Subcutaneous abdominal adipose tissue (tissue), 5 donors: ENCODE measurements at regions not wholly inside any gene's neighbourhood (a gene's known extent, or its start where the extent isn't known, plus 50 kb on each side); places are given as distances from the start of the nearest gene placed in this dataset.
"Not testable (repeated sequence)": the region's sequence is repeated elsewhere in the genome, so short reads cannot be mapped to it uniquely, and the experiment has no call there.

Experiments used
- H3K27ac ChIP-seq: one replicate; pipeline ENCODE4 v1.7.0; 2013; ENCODE audit warnings: low read depth, mild to moderate bottlenecking, inconsistent platforms, low read length, moderate library complexity
- H3K27me3 ChIP-seq, 5 donors: one replicate each; pipeline ENCODE4 v1.7.0; 2013; ENCODE audit warnings: low read length in 5 of 5, inconsistent platforms in 1 of 5; ENCODE audit not compliant: control insufficient read depth in 5 of 5, insufficient read depth in 4 of 5
- H3K36me3 ChIP-seq, 5 donors: one replicate each; pipeline ENCODE4 v1.7.0; 2013; ENCODE audit warnings: low read length in 5 of 5; ENCODE audit not compliant: control insufficient read depth in 5 of 5, insufficient read depth in 5 of 5
- H3K4me1 ChIP-seq, 5 donors: one replicate each; pipeline ENCODE4 v1.7.0; 2013; ENCODE audit warnings: low read length in 5 of 5, mild to moderate bottlenecking in 3 of 5, moderate library complexity in 1 of 5; ENCODE audit not compliant: control insufficient read depth in 5 of 5, insufficient read depth in 5 of 5
- H3K4me3 ChIP-seq, 5 donors: one replicate each; pipeline ENCODE4 v1.7.0; 2013; ENCODE audit warnings: low read length in 5 of 5, low read depth in 1 of 5
- H3K9ac ChIP-seq, 5 donors: one replicate each; pipeline ENCODE4 v1.7.0; 2013; ENCODE audit warnings: low read length in 5 of 5, mild to moderate bottlenecking in 4 of 5, moderate library complexity in 3 of 5
- H3K9me3 ChIP-seq, 5 donors: one replicate each; pipeline ENCODE4 v1.7.0; 2013; ENCODE audit warnings: low read length in 5 of 5; ENCODE audit not compliant: control insufficient read depth in 5 of 5
- donor health status: healthy.
- donor health status: healthy.
- donor health status: healthy.
- donor health status: healthy.
- donor health status: healthy.

DNA sequence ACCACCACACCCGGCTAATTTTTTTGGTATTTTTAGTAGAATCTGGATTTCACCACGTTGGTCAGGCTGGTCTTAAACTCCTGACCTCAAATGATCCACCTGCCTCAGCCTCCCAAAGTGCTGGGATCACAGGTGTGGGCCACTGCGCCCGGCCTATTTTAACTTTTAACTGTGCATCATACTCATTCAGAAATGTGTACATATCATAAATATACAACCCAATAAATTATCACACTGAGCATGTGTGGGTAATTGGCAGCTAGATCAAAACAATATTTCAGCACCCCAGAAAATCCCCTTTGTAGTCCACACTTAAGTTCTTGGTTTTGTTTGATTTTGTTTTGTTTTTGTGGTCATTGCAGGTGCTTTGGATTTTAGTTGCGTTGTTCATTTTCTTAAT is 228.9 kb upstream of the ZNF217 start:
- Histone ChIP-seq H3K4me1 (no peaks in the 10 kb centered on the region), H3K27me3 (no peaks in the 10 kb centered on the region), H3K36me3 (no peaks in the 10 kb centered on the region), H3K4me3 (no peak overlapping the region), H3K27ac (no peak overlapping the region), H3K9ac (no peak overlapping the region), H3K9me3 (peaks cover 0 to 2% (median 0%) of the 10 kb centered on the region in 5 donors)

DNA sequence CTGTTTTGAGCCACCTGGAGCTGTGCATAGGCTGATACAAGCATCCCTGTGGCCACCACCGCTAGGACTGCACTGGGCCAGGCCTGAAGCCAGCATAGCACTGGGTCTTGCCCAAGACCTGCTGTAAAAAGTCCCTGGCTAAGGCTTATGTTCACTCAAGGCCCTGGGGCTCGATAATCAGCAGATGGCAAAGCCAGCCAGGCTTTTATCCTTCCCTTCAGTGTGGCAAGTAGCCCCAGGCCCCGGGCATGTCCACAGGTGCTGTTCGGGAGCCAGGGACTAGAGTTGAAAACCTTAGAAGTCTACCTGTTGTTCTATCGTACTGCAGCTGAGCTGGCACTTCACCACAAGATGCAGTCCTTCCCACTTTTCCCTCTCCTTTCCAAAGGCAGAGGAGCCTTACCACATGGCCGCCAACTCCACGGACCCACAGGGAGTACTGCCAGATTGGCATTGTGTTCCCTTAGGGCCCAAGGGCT is 226.4 kb upstream of the ZNF217 start:
- no peak overlapping the region for H3K27ac ChIP-seq
- no peaks in the 10 kb centered on the region for H3K4me1 ChIP-seq
- no peak overlapping the region for H3K4me3 ChIP-seq
- H3K36me3 ChIP-seq: no peaks in the 10 kb centered on the region
- peaks cover 0 to 2% (median 0%) of the 10 kb centered on the region in 5 donors for H3K9me3 ChIP-seq
- no peaks in the 10 kb centered on the region for H3K27me3 ChIP-seq
- H3K9ac ChIP-seq: no peak overlapping the region

DNA sequence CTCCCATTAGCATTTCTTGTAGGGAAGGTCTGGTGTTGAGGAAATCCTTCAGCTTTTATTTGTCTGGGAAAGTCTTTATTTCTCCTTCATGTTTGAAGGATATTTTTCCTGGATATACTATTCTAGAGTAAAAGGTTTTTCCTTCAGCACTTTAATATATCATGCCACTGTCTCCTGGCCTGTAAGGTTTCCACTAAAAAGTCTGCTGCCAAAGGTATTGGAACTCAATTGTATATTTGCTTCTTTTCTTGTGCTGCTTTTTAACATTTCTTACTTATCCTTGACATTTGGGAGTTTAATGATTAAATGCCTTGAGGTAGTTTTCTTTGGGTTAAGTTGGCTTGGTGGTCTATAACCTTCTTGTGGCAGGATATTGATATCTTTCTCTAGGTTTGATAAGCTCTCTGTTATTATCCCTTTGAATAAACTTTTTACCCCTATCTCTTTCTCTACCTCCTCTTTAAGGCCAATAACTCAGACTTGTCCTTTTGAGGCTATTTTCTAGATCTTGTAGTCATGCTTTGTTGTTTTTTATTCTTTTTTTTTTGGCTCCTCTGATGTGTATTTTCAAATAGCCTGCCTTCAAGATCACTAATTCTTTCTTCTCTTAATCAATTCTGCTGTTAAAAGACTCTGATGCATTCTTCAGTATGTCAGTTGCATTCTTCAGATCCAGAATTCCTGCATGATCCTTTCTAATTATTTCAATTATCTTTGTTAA is 225.0 kb upstream of the ZNF217 start:
- Histone ChIP-seq H3K4me1 (no peaks in the 10 kb centered on the region), H3K36me3 (no peaks in the 10 kb centered on the region), H3K4me3 (no peak overlapping the region), H3K9me3 (peaks cover 0 to 2% (median 0%) of the 10 kb centered on the region in 5 donors), H3K27ac (no peak overlapping the region), H3K9ac (no peak overlapping the region), H3K27me3 (no peaks in the 10 kb centered on the region)

DNA sequence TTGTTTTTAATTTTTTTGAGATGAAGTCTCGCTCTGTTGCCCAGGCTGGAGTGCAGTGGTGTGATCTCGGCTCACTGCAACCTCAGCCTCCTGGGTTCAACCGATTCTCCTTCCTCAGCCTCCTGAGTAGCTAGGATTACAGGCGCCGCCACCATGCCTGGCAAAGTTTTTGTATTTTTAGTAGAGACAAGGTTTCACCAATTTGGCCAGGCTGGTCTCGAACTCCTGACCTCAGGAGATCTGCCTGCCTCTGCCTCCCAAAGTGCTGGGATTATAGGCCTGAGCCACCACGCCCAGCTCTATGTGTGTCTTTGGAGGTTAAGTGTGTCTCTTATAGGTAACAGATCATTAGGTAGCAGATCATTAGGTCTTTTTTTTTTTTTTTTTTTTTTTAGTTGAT is 223.9 kb upstream of the ZNF217 start:
- H3K36me3 ChIP-seq, H3K4me1 ChIP-seq, H3K4me3 ChIP-seq: not testable (repeated sequence)

DNA sequence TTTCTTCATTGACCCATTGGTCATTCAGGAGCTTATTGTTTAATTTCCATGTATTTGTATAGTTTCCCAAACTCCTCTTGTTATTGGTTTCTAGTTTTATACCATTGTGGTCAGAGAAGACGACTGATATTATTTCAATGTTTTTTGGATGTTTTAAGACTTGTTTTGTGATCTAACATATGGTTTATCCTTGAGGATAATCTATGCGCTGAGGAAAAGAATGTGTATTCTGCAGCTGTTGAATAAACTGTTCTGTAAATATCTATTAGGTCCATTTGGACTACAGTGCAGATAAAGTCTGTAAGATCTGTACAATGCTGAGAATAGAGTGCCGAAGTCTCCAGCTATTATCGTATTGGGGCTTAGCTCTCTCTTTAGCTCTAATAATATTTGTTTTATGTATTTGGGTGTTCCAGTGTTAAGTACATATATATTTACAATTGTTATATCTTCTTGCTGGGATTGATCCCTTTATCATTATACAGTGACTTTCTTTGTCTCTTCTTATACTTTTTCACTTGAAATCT is 223.3 kb upstream of the ZNF217 start:
- H3K4me3 ChIP-seq: no peak overlapping the region
- H3K9ac ChIP-seq: no peak overlapping the region
- H3K36me3 ChIP-seq: no peaks in the 10 kb centered on the region
- H3K27ac ChIP-seq: no peak overlapping the region
- peaks cover 0 to 2% (median 0%) of the 10 kb centered on the region in 5 donors for H3K9me3 ChIP-seq
- H3K27me3 ChIP-seq: no peaks in the 10 kb centered on the region
- H3K4me1 ChIP-seq: no peaks in the 10 kb centered on the region

More for the DNA sequence above, 223.9 kb upstream of the ZNF217 start:
- H3K9me3 ChIP-seq, H3K27ac ChIP-seq, H3K27me3 ChIP-seq, H3K9ac ChIP-seq: not testable (repeated sequence)

DNA sequence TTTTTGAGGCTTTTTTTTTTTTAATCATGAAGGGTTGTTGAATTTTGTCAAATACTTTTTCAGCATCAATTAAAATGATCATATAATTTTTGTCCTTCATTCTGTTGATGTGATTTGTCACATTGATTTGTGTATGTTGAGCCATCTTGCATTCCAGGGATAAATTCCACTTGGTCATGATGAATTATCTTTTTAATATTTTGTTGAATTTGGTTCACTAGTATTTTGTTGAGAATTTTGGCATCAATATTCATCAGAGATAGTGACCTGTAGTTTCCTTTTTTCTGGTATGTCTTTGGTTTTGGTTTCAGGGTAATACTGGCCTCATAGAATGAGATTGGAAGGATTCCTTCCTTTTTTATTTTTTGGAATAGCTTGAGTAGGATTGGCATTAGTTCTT is 221.9 kb upstream of the ZNF217 start:
- Histone ChIP-seq H3K9ac (no peak overlapping the region), H3K4me3 (no peak overlapping the region), H3K9me3 (peaks cover 0 to 2% (median 0%) of the 10 kb centered on the region in 5 donors), H3K27me3 (no peaks in the 10 kb centered on the region), H3K27ac (no peak overlapping the region), H3K4me1 (no peaks in the 10 kb centered on the region), H3K36me3 (no peaks in the 10 kb centered on the region)

DNA sequence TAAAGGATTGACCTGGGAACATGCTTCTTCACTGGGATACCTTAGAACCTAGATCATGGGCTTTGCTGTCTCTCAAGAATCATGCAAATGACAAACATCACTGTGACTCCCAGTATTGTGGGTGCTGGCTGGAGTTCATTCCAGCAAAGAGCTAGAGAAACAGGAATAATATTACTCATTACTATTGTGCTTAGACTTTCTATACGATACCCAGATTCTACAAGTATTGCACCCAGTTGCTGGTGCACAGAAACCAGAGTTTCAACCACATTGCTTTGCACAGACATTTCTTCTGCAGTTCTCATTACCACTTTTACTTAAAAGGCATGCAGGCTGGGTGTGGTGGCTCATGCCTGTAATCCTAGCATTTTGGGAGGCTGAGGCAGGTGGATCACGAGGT is 220.4 kb upstream of the ZNF217 start:
- no peaks in the 10 kb centered on the region for H3K27me3 ChIP-seq
- H3K4me3 ChIP-seq: no peak overlapping the region
- no peak overlapping the region for H3K27ac ChIP-seq
- H3K36me3 ChIP-seq: no peaks in the 10 kb centered on the region
- no peak overlapping the region for H3K9ac ChIP-seq
- no peaks in the 10 kb centered on the region for H3K4me1 ChIP-seq
- no peaks in the 10 kb centered on the region for H3K9me3 ChIP-seq

DNA sequence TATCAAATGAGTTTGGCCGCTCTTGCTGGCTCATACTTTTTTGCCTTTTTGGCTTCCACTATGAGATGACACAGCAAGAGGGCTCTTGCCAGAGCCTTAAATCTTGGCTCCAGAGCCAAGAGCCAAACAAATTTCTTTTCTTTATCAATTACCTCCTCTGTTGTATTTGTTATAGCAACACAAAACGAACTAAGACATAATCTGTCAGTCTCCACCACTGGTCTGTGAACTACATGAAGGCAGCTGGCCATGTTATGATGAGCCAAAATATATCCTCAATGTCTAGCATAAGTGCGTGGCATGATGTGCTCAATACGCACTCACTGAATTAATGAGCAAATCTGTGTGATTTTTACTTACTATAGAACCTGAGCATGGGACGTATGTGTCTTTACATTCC is 220.0 kb upstream of the ZNF217 start:
- Histone ChIP-seq H3K9ac (no peak overlapping the region), H3K9me3 (no peaks in the 10 kb centered on the region), H3K27ac (no peak overlapping the region), H3K27me3 (no peaks in the 10 kb centered on the region), H3K36me3 (no peaks in the 10 kb centered on the region), H3K4me3 (no peak overlapping the region), H3K4me1 (no peaks in the 10 kb centered on the region)

DNA sequence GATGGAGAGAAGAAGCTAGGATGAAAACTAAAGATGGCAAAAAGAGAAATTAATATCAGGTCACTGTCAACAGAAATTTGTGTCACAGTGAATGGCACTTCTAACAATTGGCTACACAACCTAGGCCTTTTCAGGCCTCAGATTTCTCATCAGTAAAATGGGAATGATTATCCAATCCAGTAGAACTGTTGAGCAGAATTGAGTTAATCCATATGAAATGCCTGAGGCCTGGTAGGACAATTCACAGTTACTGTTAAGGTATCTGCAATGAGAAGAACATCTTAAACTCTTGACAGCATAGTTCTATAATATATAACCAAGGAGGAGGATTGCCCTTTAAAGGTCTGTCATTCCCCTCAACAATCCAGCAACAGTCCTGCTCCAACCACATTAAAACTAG is 217.9 kb upstream of the ZNF217 start:
- H3K9me3 ChIP-seq: no peaks in the 10 kb centered on the region
- no peaks in the 10 kb centered on the region for H3K4me1 ChIP-seq
- H3K27me3 ChIP-seq: no peaks in the 10 kb centered on the region
- H3K36me3 ChIP-seq: no peaks in the 10 kb centered on the region
- H3K9ac ChIP-seq: no peak overlapping the region
- no peak overlapping the region for H3K27ac ChIP-seq
- no peak overlapping the region for H3K4me3 ChIP-seq

DNA sequence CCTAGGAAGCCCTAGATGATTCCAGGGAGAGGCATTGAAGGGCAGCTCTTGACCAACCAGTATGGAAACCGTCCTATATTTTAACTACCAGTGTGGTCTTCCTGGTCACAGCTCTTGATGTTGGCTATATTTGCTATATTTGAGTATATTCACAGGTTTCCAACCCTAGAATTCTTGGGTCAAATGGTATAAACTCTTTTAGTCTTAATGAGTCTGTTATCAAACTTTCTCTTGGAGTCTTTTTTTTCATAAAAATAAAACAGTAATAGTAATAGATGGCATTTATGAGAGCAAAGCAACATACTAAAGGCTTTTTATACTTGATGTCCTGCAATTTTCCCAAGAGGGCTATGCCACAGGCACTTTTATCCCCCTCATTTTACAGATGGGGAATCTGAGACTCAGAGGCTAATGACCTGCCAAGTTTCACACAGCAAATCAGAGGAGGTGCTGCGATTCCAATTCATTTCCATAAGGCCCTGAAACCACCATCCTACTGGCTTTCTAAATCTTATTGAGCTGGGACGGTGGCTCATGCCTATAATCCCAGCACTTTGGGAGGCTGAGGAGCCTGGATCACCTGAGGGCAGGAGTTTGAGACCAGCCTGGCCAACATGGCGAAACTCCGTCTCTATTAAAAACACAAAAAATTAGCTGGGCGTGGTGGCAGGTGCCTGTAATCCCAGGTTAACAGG is 217.2 kb upstream of the ZNF217 start:
- Histone ChIP-seq H3K27ac (no peak overlapping the region), H3K36me3 (no peaks in the 10 kb centered on the region)

More for the DNA sequence above, 217.2 kb upstream of the ZNF217 start:
- no peak overlapping the region for H3K4me3 ChIP-seq
- no peaks in the 10 kb centered on the region for H3K9me3 ChIP-seq
- H3K9ac ChIP-seq: no peak overlapping the region
- no peaks in the 10 kb centered on the region for H3K27me3 ChIP-seq
- H3K4me1 ChIP-seq: no peaks in the 10 kb centered on the region
